ENCODE measurements at regions not wholly inside any gene's neighbourhood (a gene's known extent, or its start where the extent isn't known, plus 50 kb on each side); places are given as distances from the start of the nearest gene placed in this dataset.

DNA sequence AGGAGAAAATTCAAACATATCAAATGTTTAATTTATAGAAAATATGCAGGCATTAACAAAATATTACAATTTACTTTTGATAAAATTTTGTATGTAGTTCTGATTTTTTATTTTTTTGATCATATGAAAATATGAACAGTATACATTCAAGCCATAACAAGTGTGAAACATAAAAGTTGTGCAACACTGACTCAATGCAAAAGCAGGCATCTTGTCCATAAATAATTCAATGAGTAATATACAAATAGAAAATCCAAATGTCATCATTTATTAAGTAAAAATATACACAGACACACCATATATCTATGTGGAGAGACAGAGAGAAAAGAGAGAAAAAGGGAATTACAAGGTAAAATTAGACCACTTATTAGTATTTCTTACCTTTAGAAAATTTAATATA is 1183.9 kb downstream of the SLITRK1 start:
- Histone ChIP-seq H3K27me3 (ENCODE audit: insufficient read depth, low read length) (no peaks in the 10 kb centered on the region), H3K79me2 (ENCODE audit: control insufficient read depth, insufficient read depth, low read length, unreplicated experiment) (no peaks in the 10 kb centered on the region), H3K27ac (ENCODE audit: low read depth, low read length) (no peak overlapping the region), H3K36me3 (ENCODE audit: insufficient read depth, low read length) (no peaks in the 10 kb centered on the region), H3K4me3 (ENCODE audit: low read depth, low read length) (no peak overlapping the region), H3K4me1 (ENCODE audit: control insufficient read depth, insufficient read depth, low read length, unreplicated experiment) (no peaks in the 10 kb centered on the region), H2AFZ (ENCODE audit: low read length, unreplicated experiment) (no peak overlapping the region)

DNA sequence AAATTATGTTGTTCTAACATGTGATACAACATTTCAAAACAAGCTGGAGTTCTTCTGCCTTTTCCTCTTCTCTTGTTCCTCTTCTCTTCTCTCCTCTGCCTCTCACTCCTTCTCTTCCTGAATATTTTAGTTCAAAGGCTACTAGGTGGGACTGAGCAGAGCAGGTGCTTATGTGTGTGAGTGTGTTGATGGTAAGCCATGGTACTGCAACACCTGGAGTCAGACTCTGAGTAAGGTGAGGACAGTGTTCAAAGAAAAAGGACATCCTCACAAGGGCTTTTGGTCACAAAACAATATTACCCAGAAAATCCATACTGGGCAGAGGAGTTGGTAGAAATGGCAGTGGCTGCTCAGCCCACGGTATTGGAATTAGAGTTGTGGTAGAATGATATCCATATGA is 1188.7 kb downstream of the SLITRK1 start:
- no peak overlapping the region for H3K27ac ChIP-seq (ENCODE audit: low read depth, low read length)
- H3K4me1 ChIP-seq (ENCODE audit: control insufficient read depth, insufficient read depth, low read length, unreplicated experiment), result no peaks in the 10 kb centered on the region
- H3K79me2 ChIP-seq (ENCODE audit: control insufficient read depth, insufficient read depth, low read length, unreplicated experiment), result no peaks in the 10 kb centered on the region
- H3K27me3 ChIP-seq (ENCODE audit: insufficient read depth, low read length), result no peaks in the 10 kb centered on the region
- no peak overlapping the region for H2AFZ ChIP-seq (ENCODE audit: low read length, unreplicated experiment)
- no peak overlapping the region for H3K4me3 ChIP-seq (ENCODE audit: low read depth, low read length)
- H3K36me3 ChIP-seq (ENCODE audit: insufficient read depth, low read length), result no peaks in the 10 kb centered on the region

DNA sequence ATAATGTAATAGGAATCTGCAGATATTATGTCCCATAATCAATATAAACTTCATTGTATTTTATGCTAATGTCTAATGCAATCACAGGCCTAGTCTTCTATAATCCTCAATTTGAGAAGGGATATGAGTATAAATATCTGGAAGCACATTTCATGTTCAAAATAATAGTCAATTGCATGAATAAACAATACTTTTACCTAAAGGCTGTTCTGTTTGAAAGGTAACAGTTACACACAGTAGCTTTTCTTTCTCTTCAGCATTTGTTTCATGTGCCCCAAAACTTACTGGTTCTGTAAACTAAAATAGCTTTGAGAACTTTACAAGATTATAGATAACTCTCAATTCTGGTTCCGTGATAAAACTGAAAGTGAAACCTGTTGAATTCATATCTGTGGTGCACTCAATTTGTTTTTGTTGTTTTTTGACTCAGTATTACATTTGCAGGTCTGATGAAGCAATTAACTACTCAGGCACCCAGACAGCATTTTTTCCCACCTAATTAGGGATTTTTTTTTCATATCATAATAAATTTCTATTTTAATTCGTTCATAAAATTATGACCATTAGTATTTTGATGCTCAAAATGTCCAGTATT is 1193.8 kb downstream of the SLITRK1 start:
- peak overlapping the region; percentile 74 for H3K4me3 ChIP-seq (ENCODE audit: low read depth, low read length)
- H3K36me3 ChIP-seq (ENCODE audit: insufficient read depth, low read length), result no peaks in the 10 kb centered on the region
- H3K4me1 ChIP-seq (ENCODE audit: control insufficient read depth, insufficient read depth, low read length, unreplicated experiment), result peaks cover 12% of the 10 kb centered on the region
- no peaks in the 10 kb centered on the region for H3K79me2 ChIP-seq (ENCODE audit: control insufficient read depth, insufficient read depth, low read length, unreplicated experiment)
- no peaks in the 10 kb centered on the region for H3K27me3 ChIP-seq (ENCODE audit: insufficient read depth, low read length)
- peak overlapping the region; percentile 98 for H2AFZ ChIP-seq (ENCODE audit: low read length, unreplicated experiment)
- H3K27ac ChIP-seq (ENCODE audit: low read depth, low read length), result peak overlapping the region; percentile 50

- no peaks in the 10 kb centered on the region for H3K79me2 ChIP-seq (ENCODE audit: control insufficient read depth, insufficient read depth, low read length, unreplicated experiment)
- no peaks in the 10 kb centered on the region for H3K36me3 ChIP-seq (ENCODE audit: insufficient read depth, low read length)
- H3K27me3 ChIP-seq (ENCODE audit: insufficient read depth, low read length), result no peaks in the 10 kb centered on the region
- peak overlapping the region; percentile 50 for H3K27ac ChIP-seq (ENCODE audit: low read depth, low read length)
- peak overlapping the region; percentile 74 for H3K4me3 ChIP-seq (ENCODE audit: low read depth, low read length)
- H2AFZ ChIP-seq (ENCODE audit: low read length, unreplicated experiment), result peak overlapping the region; percentile 98
- peaks cover 12% of the 10 kb centered on the region for H3K4me1 ChIP-seq (ENCODE audit: control insufficient read depth, insufficient read depth, low read length, unreplicated experiment)
These were observed 1194.4 kb downstream of the SLITRK1 start for GRCh38 chr13:82687884-82688283.

DNA sequence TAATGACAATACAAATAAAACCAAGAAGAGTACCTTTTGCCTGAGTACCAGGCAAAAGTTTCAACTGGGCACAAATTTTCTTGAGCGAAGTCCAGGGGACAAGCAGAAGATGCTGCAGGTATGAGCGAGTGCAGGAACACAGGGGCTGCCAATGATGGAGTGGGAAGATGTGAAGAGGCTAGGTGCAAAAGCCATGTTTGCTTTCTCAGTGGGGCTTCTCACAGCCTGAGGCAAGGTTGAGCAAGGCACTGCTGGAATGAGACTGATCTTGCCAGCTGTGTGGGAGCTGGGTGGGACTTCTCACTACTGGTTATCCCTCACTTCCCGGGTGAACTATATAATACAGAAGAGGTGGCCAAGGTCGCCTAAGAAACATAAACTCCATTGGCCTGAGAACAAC is 1200.7 kb downstream of the SLITRK1 start:
- Histone ChIP-seq H3K4me1 (ENCODE audit: control insufficient read depth, insufficient read depth, low read length, unreplicated experiment) (no peaks in the 10 kb centered on the region), H3K4me3 (ENCODE audit: low read depth, low read length) (no peak overlapping the region), H3K27ac (ENCODE audit: low read depth, low read length) (no peak overlapping the region), H3K27me3 (ENCODE audit: insufficient read depth, low read length) (no peaks in the 10 kb centered on the region), H3K79me2 (ENCODE audit: control insufficient read depth, insufficient read depth, low read length, unreplicated experiment) (no peaks in the 10 kb centered on the region), H2AFZ (ENCODE audit: low read length, unreplicated experiment) (no peak overlapping the region), H3K36me3 (ENCODE audit: insufficient read depth, low read length) (no peaks in the 10 kb centered on the region)

DNA sequence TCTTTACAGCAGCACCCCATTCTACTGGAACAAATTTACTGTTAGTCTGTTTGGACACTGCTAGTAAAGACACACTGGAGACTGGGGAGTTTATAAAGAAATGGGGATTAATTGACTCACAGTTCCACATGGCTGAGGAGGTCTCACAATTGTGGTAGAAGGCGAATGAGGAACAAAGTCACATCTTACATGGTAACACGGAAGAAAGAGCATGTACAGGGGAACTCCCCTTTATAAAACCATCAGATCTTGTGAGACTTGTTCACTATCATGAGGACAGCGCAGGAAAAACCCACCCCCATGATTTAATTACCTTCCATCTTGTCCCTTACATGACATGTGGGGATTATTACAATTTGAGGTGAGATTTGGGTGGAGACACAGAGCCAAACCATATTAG is 1204.2 kb downstream of the SLITRK1 start:
- Histone ChIP-seq H3K4me3 (ENCODE audit: low read depth, low read length) (no peak overlapping the region), H3K27me3 (ENCODE audit: insufficient read depth, low read length) (no peaks in the 10 kb centered on the region), H3K36me3 (ENCODE audit: insufficient read depth, low read length) (no peaks in the 10 kb centered on the region), H3K79me2 (ENCODE audit: control insufficient read depth, insufficient read depth, low read length, unreplicated experiment) (no peaks in the 10 kb centered on the region), H3K27ac (ENCODE audit: low read depth, low read length) (no peak overlapping the region), H2AFZ (ENCODE audit: low read length, unreplicated experiment) (no peak overlapping the region), H3K4me1 (ENCODE audit: control insufficient read depth, insufficient read depth, low read length, unreplicated experiment) (peaks cover 3% of the 10 kb centered on the region)

GRCh38 chr13:82675024-82675423 is 1207.2 kb downstream of the SLITRK1 start:
- H3K4me3 ChIP-seq (ENCODE audit: low read depth, low read length), result no peak overlapping the region
- H2AFZ ChIP-seq (ENCODE audit: low read length, unreplicated experiment), result no peak overlapping the region
- H3K36me3 ChIP-seq (ENCODE audit: insufficient read depth, low read length), result no peaks in the 10 kb centered on the region
- H3K79me2 ChIP-seq (ENCODE audit: control insufficient read depth, insufficient read depth, low read length, unreplicated experiment), result no peaks in the 10 kb centered on the region
- peaks cover 3% of the 10 kb centered on the region for H3K4me1 ChIP-seq (ENCODE audit: control insufficient read depth, insufficient read depth, low read length, unreplicated experiment)
- H3K27ac ChIP-seq (ENCODE audit: low read depth, low read length), result no peak overlapping the region
- no peaks in the 10 kb centered on the region for H3K27me3 ChIP-seq (ENCODE audit: insufficient read depth, low read length)

- H3K27ac ChIP-seq (ENCODE audit: low read depth, low read length), result no peak overlapping the region
- H3K27me3 ChIP-seq (ENCODE audit: insufficient read depth, low read length), result no peaks in the 10 kb centered on the region
- no peaks in the 10 kb centered on the region for H3K36me3 ChIP-seq (ENCODE audit: insufficient read depth, low read length)
- H3K79me2 ChIP-seq (ENCODE audit: control insufficient read depth, insufficient read depth, low read length, unreplicated experiment), result no peaks in the 10 kb centered on the region
- H2AFZ ChIP-seq (ENCODE audit: low read length, unreplicated experiment), result no peak overlapping the region
- peaks cover 3% of the 10 kb centered on the region for H3K4me1 ChIP-seq (ENCODE audit: control insufficient read depth, insufficient read depth, low read length, unreplicated experiment)
- H3K4me3 ChIP-seq (ENCODE audit: low read depth, low read length), result no peak overlapping the region
These were observed 1207.7 kb downstream of the SLITRK1 start for GRCh38 chr13:82674546-82674945.

DNA sequence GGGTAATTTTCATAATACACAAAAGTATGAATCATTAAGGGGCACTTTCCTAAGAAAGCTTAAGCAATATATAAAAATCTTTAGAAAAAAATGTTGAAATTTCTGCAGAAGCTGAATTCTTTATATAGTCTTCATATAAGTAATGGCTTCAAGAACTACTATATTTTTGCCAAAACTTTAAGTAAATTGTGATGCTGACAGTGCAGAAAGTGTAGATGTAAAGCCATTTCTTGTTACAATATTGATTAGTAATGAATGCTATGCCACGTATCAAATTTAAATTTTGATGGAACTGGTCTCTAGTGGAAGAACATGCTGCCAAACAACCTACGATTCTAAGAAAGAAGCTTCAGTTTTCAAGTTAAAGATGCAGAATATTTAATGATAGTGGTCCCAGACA is 1210.0 kb downstream of the SLITRK1 start:
- Histone ChIP-seq H3K4me3 (ENCODE audit: low read depth, low read length) (no peak overlapping the region), H3K27ac (ENCODE audit: low read depth, low read length) (no peak overlapping the region), H3K79me2 (ENCODE audit: control insufficient read depth, insufficient read depth, low read length, unreplicated experiment) (no peaks in the 10 kb centered on the region), H2AFZ (ENCODE audit: low read length, unreplicated experiment) (no peak overlapping the region), H3K36me3 (ENCODE audit: insufficient read depth, low read length) (no peaks in the 10 kb centered on the region), H3K4me1 (ENCODE audit: control insufficient read depth, insufficient read depth, low read length, unreplicated experiment) (peaks cover 3% of the 10 kb centered on the region), H3K27me3 (ENCODE audit: insufficient read depth, low read length) (no peaks in the 10 kb centered on the region)

DNA sequence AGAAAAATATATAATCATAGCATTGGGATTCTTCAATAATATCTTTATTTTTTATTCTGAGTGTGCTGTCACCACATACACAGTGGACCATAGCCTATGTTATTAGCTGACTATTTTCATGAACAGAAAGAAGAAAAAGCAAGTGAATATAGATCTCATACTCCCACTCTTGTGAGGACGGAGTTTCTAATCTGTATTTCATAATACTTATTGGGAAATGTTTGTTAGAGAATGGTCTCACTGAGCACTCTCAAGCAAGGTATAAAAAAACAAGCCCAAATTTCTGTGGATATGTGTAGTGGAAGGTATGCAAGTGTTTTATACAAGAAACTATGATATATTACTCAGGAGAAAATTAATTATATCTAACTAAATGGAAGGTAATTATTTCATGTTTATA is 1218.1 kb downstream of the SLITRK1 start:
- Histone ChIP-seq H3K4me3 (ENCODE audit: low read depth, low read length) (no peak overlapping the region), H3K36me3 (ENCODE audit: insufficient read depth, low read length) (no peaks in the 10 kb centered on the region), H3K4me1 (ENCODE audit: control insufficient read depth, insufficient read depth, low read length, unreplicated experiment) (no peaks in the 10 kb centered on the region), H3K79me2 (ENCODE audit: control insufficient read depth, insufficient read depth, low read length, unreplicated experiment) (no peaks in the 10 kb centered on the region), H2AFZ (ENCODE audit: low read length, unreplicated experiment) (no peak overlapping the region), H3K27me3 (ENCODE audit: insufficient read depth, low read length) (no peaks in the 10 kb centered on the region), H3K27ac (ENCODE audit: low read depth, low read length) (no peak overlapping the region)

DNA sequence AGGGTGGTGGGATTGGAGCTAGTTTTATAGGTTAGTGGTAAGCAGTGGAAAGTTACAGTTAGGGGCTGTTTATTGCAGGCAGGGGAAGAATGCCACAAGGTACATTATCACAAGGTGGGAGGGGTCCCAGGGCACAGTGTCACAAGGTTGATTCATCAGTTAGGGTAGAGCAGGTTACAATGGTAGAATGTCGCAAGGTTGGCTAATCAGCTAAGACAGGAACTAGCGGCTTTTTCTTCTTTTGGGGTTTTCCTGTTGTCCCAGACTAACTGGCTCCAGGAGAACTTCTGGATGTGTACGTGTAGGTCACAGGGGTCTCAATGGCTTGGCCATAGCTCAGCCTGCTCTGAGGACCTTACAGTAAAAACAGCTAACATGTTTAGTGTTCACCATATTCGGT is 1221.1 kb downstream of the SLITRK1 start:
- Histone ChIP-seq H3K4me1 (ENCODE audit: control insufficient read depth, insufficient read depth, low read length, unreplicated experiment) (no peaks in the 10 kb centered on the region), H2AFZ (ENCODE audit: low read length, unreplicated experiment) (no peak overlapping the region), H3K79me2 (ENCODE audit: control insufficient read depth, insufficient read depth, low read length, unreplicated experiment) (no peaks in the 10 kb centered on the region), H3K27ac (ENCODE audit: low read depth, low read length) (no peak overlapping the region), H3K27me3 (ENCODE audit: insufficient read depth, low read length) (no peaks in the 10 kb centered on the region), H3K36me3 (ENCODE audit: insufficient read depth, low read length) (no peaks in the 10 kb centered on the region), H3K4me3 (ENCODE audit: low read depth, low read length) (no peak overlapping the region)

All from ACC112 (cell line).